K562 (cell line): ENCODE measurements at regions not wholly inside any gene's neighbourhood (a gene's known extent, or its start where the extent isn't known, plus 50 kb on each side); places are given as distances from the start of the nearest gene placed in this dataset.

Source experiments
- ATAC-seq: fragments of 200-7000 bp; cut with Tn5 transposase; 3 replicates; pipeline ENCODE4 v1.9.1; 2020; ENCODE audit warnings: moderate library complexity
- BruUV-seq: library from RNA; stranded (reverse); fragments of 400-500 nt; replicated peaks from 2 replicates; lab custom pipeline; 2021; lab: Mats Ljungman, UMichigan
- CTCF ChIA-PET: fragments of 300-600 bp; formaldehyde crosslinking; extraction: SDS; loops from one replicate; lab custom pipeline; 2021; ENCODE audit warnings: low intra/inter-chr PET ratio; lab: Yijun Ruan, JAX
- POLR2A ChIA-PET: fragments of 300-600, 350-650 bp; sonication (Branson Sonifier 250); formaldehyde crosslinking; extraction: SDS; loops from one replicate; lab custom pipeline; 2021; ENCODE audit warnings: antibody characterized with exemption, inconsistent platforms; lab: Yijun Ruan, JAX
- DNase-seq, 4 experiments: peaks; one replicate each; pipeline versions ENCODE4 v3.0.0 to v3.0.0-alpha.2; 2011 to 2018; ENCODE audit warnings: low spot score in 3 of 4, mixed read lengths in 3 of 4; ENCODE audit errors: extremely low read depth in 1 of 4
- FAIRE-seq: peaks from 2 replicates; lab custom pipeline; 2011; peaks lifted over from hg19 to GRCh38; lab: Jason Lieb, UNC
- H2AFZ ChIP-seq: 2 replicates; pipeline ENCODE4 v1.6.0; 2011; ENCODE audit warnings: low read depth, low read length, control low read depth, inconsistent platforms
- H3K27ac ChIP-seq: fragments of 200-600 bp; 3 replicates; pipeline ENCODE4 v1.8.0; 2011; ENCODE audit warnings: low read depth, mild to moderate bottlenecking, control low read depth, inconsistent platforms, low read length, moderate library complexity, mixed read lengths; ENCODE audit errors: extremely low read depth
- H3K27me3 ChIP-seq, 2 experiments: fragments of 300-600 bp in 1 of 2; 2 replicates in 1 of 2; 3 replicates in 1 of 2; pipeline versions ENCODE4 v1.6.0 to v1.8.0; 2011; ENCODE audit warnings: inconsistent platforms in 2 of 2, low read length in 2 of 2, mild to moderate bottlenecking in 1 of 2, mixed read lengths in 1 of 2, moderate library complexity in 1 of 2; ENCODE audit not compliant: control insufficient read depth in 2 of 2, insufficient read depth in 2 of 2
- H3K36me3 ChIP-seq: fragments of 300-600 bp; 3 replicates; pipeline ENCODE4 v1.8.0; 2011; ENCODE audit warnings: mild to moderate bottlenecking, low read length, inconsistent platforms; ENCODE audit not compliant: control insufficient read depth, insufficient read depth
- H3K4me1 ChIP-seq, 2 experiments: fragments of 200-600 bp in 1 of 2; replicated peaks in 1 of 2; 2 replicates in 1 of 2; 3 replicates in 1 of 2; pipeline versions ENCODE4 v1.5.1 to v1.8.0; 2011; ENCODE audit warnings: inconsistent platforms in 2 of 2, low read length in 2 of 2, mild to moderate bottlenecking in 1 of 2, mixed read lengths in 1 of 2, moderate library complexity in 1 of 2; ENCODE audit not compliant: control insufficient read depth in 2 of 2, insufficient read depth in 2 of 2
- H3K4me2 ChIP-seq: 2 replicates; pipeline ENCODE4 v1.6.1; 2011; ENCODE audit warnings: low read length, control low read depth, inconsistent platforms, mixed read lengths; ENCODE audit not compliant: insufficient read depth
- H3K4me3 ChIP-seq: fragments of 200-600 bp; sonication (generic), shearing (Covaris generic); 2 replicates; pipeline ENCODE4 v1.5.1; 2016; ENCODE audit warnings: control low read depth, inconsistent platforms
- H3K79me2 ChIP-seq: fragments of 200-600 bp; 3 replicates; pipeline ENCODE4 v1.8.0; 2011; ENCODE audit warnings: low read length, inconsistent platforms; ENCODE audit not compliant: control insufficient read depth, insufficient read depth
- H3K9ac ChIP-seq, 2 experiments: 2 replicates each; pipeline versions ENCODE4 v1.6.0 to v1.6.1; 2011; ENCODE audit warnings: low read depth in 2 of 2, low read length in 2 of 2, control low read depth in 1 of 2, inconsistent platforms in 1 of 2, mild to moderate bottlenecking in 1 of 2, mixed read lengths in 1 of 2; ENCODE audit not compliant: insufficient read depth in 1 of 2
- H3K9me1 ChIP-seq: one replicate; pipeline ENCODE4 v1.6.0; 2011; ENCODE audit warnings: inconsistent platforms, mild to moderate bottlenecking, low read length, moderate library complexity; ENCODE audit not compliant: control insufficient read depth, insufficient read depth
- H3K9me3 ChIP-seq: replicated peaks from 2 replicates; pipeline ENCODE4 v1.5.1; 2011; ENCODE audit warnings: low read depth, low read length, inconsistent platforms; ENCODE audit not compliant: control insufficient read depth, insufficient read depth
- H4K20me1 ChIP-seq: replicated peaks from 2 replicates; pipeline ENCODE4 v1.6.1; 2011; ENCODE audit warnings: low read length, inconsistent platforms, mixed read lengths; ENCODE audit not compliant: control insufficient read depth, insufficient read depth
- AFF4 ChIP-seq: sonication (generic); formaldehyde crosslinking; IDR thresholded peaks from 2 replicates; pipeline ENCODE4 v1.8.0; 2023; ENCODE audit warnings: mild to moderate bottlenecking, missing genetic modification reagents
- DEAF1 ChIP-seq: fragments of 450-650 bp; formaldehyde crosslinking; IDR thresholded peaks from 2 replicates; pipeline ENCODE4 v1.4.0; 2020; ENCODE audit warnings: mild to moderate bottlenecking, moderate library complexity
- WGBS: fragments of 100-300 bp; shearing (Covaris generic); methylation state at CpG from one replicate; pipeline ENCODE4 v1.1.6; 2016; ENCODE audit warnings: low coverage, mixed read lengths; ENCODE audit not compliant: insufficient coverage; ENCODE audit errors: missing lambda C conversion rate; 5-methylcytosine and 5-hydroxymethylcytosine counted together
- in situ Hi-C: fragments of 300-500 bp; cut with MboI; formaldehyde crosslinking; loops from 4 replicates; pipeline ENCODE4 v1.15.0; 2018; ENCODE audit warnings: inconsistent platforms, mixed read lengths
- intact Hi-C: fragments of 100-400 bp; cut with micrococcal nuclease; formaldehyde crosslinking; loops from 2 replicates; pipeline ENCODE4 v1.14.2; 2022

- POLR2A ChIA-PET, result no interaction called here
- DNase-seq (no peak), ATAC-seq (no peak), FAIRE-seq (no peak)
- WGBS, result under 1% methylated on average over 8 of the region's 8 CpGs
- H3K79me2 ChIP-seq, result no peaks in the 10 kb centered on the region
- intact Hi-C loops, result no loop called here
- no peaks in the 10 kb centered on the region for H4K20me1 ChIP-seq
- in situ Hi-C loops, result no loop called here
- no peak overlapping the region for H3K4me3 ChIP-seq
- H3K36me3 ChIP-seq, result no peaks in the 10 kb centered on the region
- TF ChIP-seq DEAF1 (CRISPR knock-in tag) (no peak), AFF4 (CRISPR knock-in tag) (no peak)
- no peaks in the 10 kb centered on the region for H3K9me1 ChIP-seq
- CTCF ChIA-PET, result no interaction called here
- H2AFZ ChIP-seq, result no peak overlapping the region
- H3K4me2 ChIP-seq, result no peak overlapping the region
- no peaks in the 10 kb centered on the region; the same call in 1 of the 2 replicates for H3K9me3 ChIP-seq
- no peak overlapping the region for H3K27ac ChIP-seq
- H3K27me3 ChIP-seq, result no peaks in the 10 kb centered on the region
- no TSS peak for BruUV-seq
- H3K9ac ChIP-seq, result no peak overlapping the region
- H3K4me1 ChIP-seq, result no peaks in the 10 kb centered on the region
Measured at GRCh38 chr2:6337472-6337820, 528.3 kb downstream of the CMPK2 start.
